Tibial nerve (tissue), 4 donors: ENCODE measurements at regions not wholly inside any gene's neighbourhood (a gene's known extent, or its start where the extent isn't known, plus 50 kb on each side); places are given as distances from the start of the nearest gene placed in this dataset.

Experiments used
- DNase-seq, 2 donors: peaks; one replicate each; pipeline ENCODE4 v3.0.0-alpha.2; 2019; ENCODE audit warnings: low spot score in 2 of 2
- H3K27ac ChIP-seq, 4 donors: fragments of 200-600 bp; sonication (generic) in 3 of 4; one replicate each; pipeline ENCODE4 v1.5.1; 2017 to 2019; ENCODE audit warnings: mild to moderate bottlenecking in 1 of 4
- H3K27me3 ChIP-seq, 2 donors: fragments of 200-600 bp; sonication (generic) in 1 of 2; one replicate each; pipeline versions ENCODE4 v1.5.1 to v1.6.0; 2017 to 2019
- H3K36me3 ChIP-seq, 3 donors: fragments of 200-600 bp; sonication (generic); one replicate each; pipeline ENCODE4 v1.5.1; 2018 to 2019
- H3K4me1 ChIP-seq, 4 donors: fragments of 200-600 bp; sonication (generic) in 3 of 4; one replicate each; pipeline ENCODE4 v1.5.1; 2017 to 2019
- H3K4me3 ChIP-seq, 4 donors: fragments of 200-600 bp; sonication (generic) in 3 of 4; one replicate each; pipeline ENCODE4 v1.5.1; 2017 to 2019; ENCODE audit warnings: mild to moderate bottlenecking in 1 of 4, moderate library complexity in 1 of 4
- H3K9me3 ChIP-seq, 4 donors: fragments of 200-600 bp; sonication (generic) in 3 of 4; one replicate each; pipeline ENCODE4 v1.5.1; 2017 to 2019
- EP300 ChIP-seq, 2 donors: sonication (generic); formaldehyde crosslinking; IDR thresholded peaks; one replicate each; pipeline ENCODE4 v1.6.1; 2017; ENCODE audit warnings: antibody characterized with exemption in 2 of 2, mild to moderate bottlenecking in 1 of 2
- POLR2A ChIP-seq, 2 donors: fragments of 450-650 bp; IDR thresholded peaks; one replicate each; pipeline ENCODE4 v1.6.1; 2017; ENCODE audit warnings: antibody characterized with exemption in 2 of 2, mild to moderate bottlenecking in 2 of 2, moderate library complexity in 2 of 2
- WGBS, 2 donors: methylation state at CpG; one replicate each; pipeline ENCODE4 v1.1.5; 2018; 5-methylcytosine and 5-hydroxymethylcytosine counted together
- TF ChIP-seq, protein P1 (sequence below), 5 experiments: fragments of 200-600 bp in 3 of 5; fragments of 450-650 bp in 2 of 5; sonication (generic) in 3 of 5; IDR thresholded peaks; one replicate each; pipeline ENCODE4 v1.5.1; 2016 to 2019; ENCODE audit warnings: antibody characterized with exemption in 5 of 5, mild to moderate bottlenecking in 3 of 5, moderate library complexity in 2 of 5

- Histone ChIP-seq H3K9me3 (no peaks in the 10 kb centered on the region), H3K4me1 (peaks cover 0 to 32% (median 0%) of the 10 kb centered on the region in 4 donors), H3K36me3 (no peaks in the 10 kb centered on the region), H3K27ac (peak overlapping the region in 2 of 4 donors; percentile 29 to 58), H3K4me3 (no peak overlapping the region), H3K27me3 (no peaks in the 10 kb centered on the region)
- WGBS, 2 donors, result 78 to 79% methylated on average over 1 of the region's 1 CpG
- DNase-seq, result no peak
- TF ChIP-seq POLR2A (IDR thresholded peaks at IDR 0.05), result no peak
- TF ChIP-seq, protein P1, sequence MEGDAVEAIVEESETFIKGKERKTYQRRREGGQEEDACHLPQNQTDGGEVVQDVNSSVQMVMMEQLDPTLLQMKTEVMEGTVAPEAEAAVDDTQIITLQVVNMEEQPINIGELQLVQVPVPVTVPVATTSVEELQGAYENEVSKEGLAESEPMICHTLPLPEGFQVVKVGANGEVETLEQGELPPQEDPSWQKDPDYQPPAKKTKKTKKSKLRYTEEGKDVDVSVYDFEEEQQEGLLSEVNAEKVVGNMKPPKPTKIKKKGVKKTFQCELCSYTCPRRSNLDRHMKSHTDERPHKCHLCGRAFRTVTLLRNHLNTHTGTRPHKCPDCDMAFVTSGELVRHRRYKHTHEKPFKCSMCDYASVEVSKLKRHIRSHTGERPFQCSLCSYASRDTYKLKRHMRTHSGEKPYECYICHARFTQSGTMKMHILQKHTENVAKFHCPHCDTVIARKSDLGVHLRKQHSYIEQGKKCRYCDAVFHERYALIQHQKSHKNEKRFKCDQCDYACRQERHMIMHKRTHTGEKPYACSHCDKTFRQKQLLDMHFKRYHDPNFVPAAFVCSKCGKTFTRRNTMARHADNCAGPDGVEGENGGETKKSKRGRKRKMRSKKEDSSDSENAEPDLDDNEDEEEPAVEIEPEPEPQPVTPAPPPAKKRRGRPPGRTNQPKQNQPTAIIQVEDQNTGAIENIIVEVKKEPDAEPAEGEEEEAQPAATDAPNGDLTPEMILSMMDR (IDR thresholded peaks at IDR 0.05), result no peak
- peak in 1 of 2 donors; percentile 41 for TF ChIP-seq EP300 (IDR thresholded peaks at IDR 0.05)
Observed at GRCh38 chr5:167785901-167786300, 505.5 kb upstream of the WWC1 start.

GRCh38 chr5:167786871-167787578 lies 504.4 kb upstream of the WWC1 start:
- Histone ChIP-seq H3K9me3 (no peaks in the 10 kb centered on the region), H3K36me3 (no peaks in the 10 kb centered on the region), H3K27me3 (no peaks in the 10 kb centered on the region), H3K27ac (peak overlapping the region in 1 of 4 donors; percentile 50), H3K4me3 (no peak overlapping the region), H3K4me1 (peaks cover 0 to 32% (median 0%) of the 10 kb centered on the region in 4 donors)
- TF ChIP-seq EP300 (IDR thresholded peaks at IDR 0.05) (no peak), POLR2A (IDR thresholded peaks at IDR 0.05) (no peak)
- TF ChIP-seq, protein P1 (IDR thresholded peaks at IDR 0.05), result no peak
- no peak for DNase-seq
- WGBS, 2 donors, result 62 to 66% methylated on average over 2 of the region's 2 CpGs

GRCh38 chr5:167790045-167790444 lies 501.4 kb upstream of the WWC1 start:
- no peaks in the 10 kb centered on the region for H3K27me3 ChIP-seq
- peaks cover 0 to 19% (median 0%) of the 10 kb centered on the region in 4 donors for H3K4me1 ChIP-seq
- no peaks in the 10 kb centered on the region for H3K36me3 ChIP-seq
- WGBS, 2 donors, result 80 to 85% methylated on average over 7 of the region's 7 CpGs
- no peak overlapping the region for H3K4me3 ChIP-seq
- no peaks in the 10 kb centered on the region for H3K9me3 ChIP-seq
- TF ChIP-seq, protein P1 (IDR thresholded peaks at IDR 0.05), result no peak
- TF ChIP-seq EP300 (IDR thresholded peaks at IDR 0.05) (no peak), POLR2A (IDR thresholded peaks at IDR 0.05) (no peak)
- no peak for DNase-seq
- peak overlapping the region in 1 of 4 donors; percentile 24 for H3K27ac ChIP-seq

GRCh38 chr5:167790462-167791260 lies 500.8 kb upstream of the WWC1 start:
- Histone ChIP-seq H3K27me3 (no peaks in the 10 kb centered on the region), H3K36me3 (no peaks in the 10 kb centered on the region), H3K27ac (peak overlapping the region in 2 of 4 donors; percentile 13 to 24), H3K4me3 (no peak overlapping the region), H3K9me3 (no peaks in the 10 kb centered on the region), H3K4me1 (peaks cover 0 to 16% (median 0%) of the 10 kb centered on the region in 4 donors)
- no peak for DNase-seq
- no peak for TF ChIP-seq EP300 (IDR thresholded peaks at IDR 0.05)
- TF ChIP-seq, protein P1 (IDR thresholded peaks at IDR 0.05), result no peak
- TF ChIP-seq POLR2A (IDR thresholded peaks at IDR 0.05), result no peak
- WGBS, 2 donors, result 75 to 81% methylated on average over 8 of the region's 8 CpGs

- no peaks in the 10 kb centered on the region for H3K9me3 ChIP-seq
- TF ChIP-seq, protein P1 (IDR thresholded peaks at IDR 0.05), result no peak
- TF ChIP-seq EP300 (IDR thresholded peaks at IDR 0.05), result no peak
- no peak for TF ChIP-seq POLR2A (IDR thresholded peaks at IDR 0.05)
- peaks cover 0 to 4% (median 0%) of the 10 kb centered on the region in 4 donors for H3K4me1 ChIP-seq
- DNase-seq, result no peak
- H3K36me3 ChIP-seq, result no peaks in the 10 kb centered on the region
- no peaks in the 10 kb centered on the region for H3K27me3 ChIP-seq
- 60 to 67% methylated on average over 7 of the region's 7 CpGs for WGBS, 2 donors
- no peak overlapping the region for H3K27ac ChIP-seq
- no peak overlapping the region for H3K4me3 ChIP-seq
Observed at GRCh38 chr5:167792514-167792913, 498.9 kb upstream of the WWC1 start.
